ENCODE measurements at regions not wholly inside any gene's neighbourhood (a gene's known extent, or its start where the extent isn't known, plus 50 kb on each side); places are given as distances from the start of the nearest gene placed in this dataset.

DNA sequence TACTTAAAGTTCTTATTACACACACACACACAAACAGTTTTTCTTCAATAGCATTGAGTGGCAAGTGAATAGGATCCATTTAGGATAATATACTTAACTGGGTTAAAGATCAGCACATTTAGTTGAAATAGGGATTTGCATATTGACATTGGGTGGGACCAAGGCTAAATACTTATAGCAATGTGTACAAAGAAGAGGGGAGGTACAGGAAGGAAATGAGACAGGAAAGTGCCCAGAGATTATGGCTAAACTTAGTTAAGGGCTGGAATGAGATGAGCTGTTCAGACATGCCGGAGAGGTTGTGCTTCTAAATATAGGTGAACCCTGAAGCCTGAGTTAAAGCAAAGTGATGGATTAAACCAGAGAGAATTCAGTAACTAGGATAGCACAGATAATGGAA, 95.1 kb downstream of the LSMEM1 start:
- H3K27me3 ChIP-seq (ENCODE audit: control insufficient read depth, insufficient read depth, low read length), result no peaks in the 10 kb centered on the region
- no peak overlapping the region for H2AFZ ChIP-seq (ENCODE audit: low read length)
- no peaks in the 10 kb centered on the region for H4K20me1 ChIP-seq (ENCODE audit: control insufficient read depth, extremely low read depth, insufficient read depth, low read length)
- no peak for TF ChIP-seq EZH2 (IDR thresholded peaks at IDR 0.05; ENCODE audit: low read length, missing control alignments)
- TF ChIP-seq, protein P1, sequence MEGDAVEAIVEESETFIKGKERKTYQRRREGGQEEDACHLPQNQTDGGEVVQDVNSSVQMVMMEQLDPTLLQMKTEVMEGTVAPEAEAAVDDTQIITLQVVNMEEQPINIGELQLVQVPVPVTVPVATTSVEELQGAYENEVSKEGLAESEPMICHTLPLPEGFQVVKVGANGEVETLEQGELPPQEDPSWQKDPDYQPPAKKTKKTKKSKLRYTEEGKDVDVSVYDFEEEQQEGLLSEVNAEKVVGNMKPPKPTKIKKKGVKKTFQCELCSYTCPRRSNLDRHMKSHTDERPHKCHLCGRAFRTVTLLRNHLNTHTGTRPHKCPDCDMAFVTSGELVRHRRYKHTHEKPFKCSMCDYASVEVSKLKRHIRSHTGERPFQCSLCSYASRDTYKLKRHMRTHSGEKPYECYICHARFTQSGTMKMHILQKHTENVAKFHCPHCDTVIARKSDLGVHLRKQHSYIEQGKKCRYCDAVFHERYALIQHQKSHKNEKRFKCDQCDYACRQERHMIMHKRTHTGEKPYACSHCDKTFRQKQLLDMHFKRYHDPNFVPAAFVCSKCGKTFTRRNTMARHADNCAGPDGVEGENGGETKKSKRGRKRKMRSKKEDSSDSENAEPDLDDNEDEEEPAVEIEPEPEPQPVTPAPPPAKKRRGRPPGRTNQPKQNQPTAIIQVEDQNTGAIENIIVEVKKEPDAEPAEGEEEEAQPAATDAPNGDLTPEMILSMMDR (conservative IDR thresholded peaks at IDR 0.05 in 1 of 2, IDR thresholded peaks at IDR 0.05 in 1 of 2; ENCODE audit: low read depth in 1 of 2, low read length in 2 of 2), result no peak
- no peak overlapping the region for H3K4me2 ChIP-seq (ENCODE audit: extremely low read depth, insufficient read depth, low read length)
- H3K4me1 ChIP-seq (ENCODE audit: control insufficient read depth, extremely low read depth, insufficient read depth, low read length), result no peaks in the 10 kb centered on the region
- no peak for DNase-seq (ENCODE audit: low read depth in 2 of 2)
- H3K9me3 ChIP-seq (ENCODE audit: control insufficient read depth, insufficient read depth, low read depth, low read length), result no peaks in the 10 kb centered on the region
- H3K4me3 ChIP-seq (replicated peaks in 1 of 4; ENCODE audit: control extremely low read depth in 1 of 4, insufficient read depth in 1 of 4, low read depth in 3 of 4, low read length in 4 of 4), result no peak overlapping the region
- H3K9ac ChIP-seq (ENCODE audit: insufficient read depth, low read length), result no peak overlapping the region
- H3K36me3 ChIP-seq (ENCODE audit: control insufficient read depth, insufficient read depth, low read length), result no peaks in the 10 kb centered on the region
- no peak overlapping the region for H3K27ac ChIP-seq (ENCODE audit: insufficient read depth, low read length)
- no peaks in the 10 kb centered on the region for H3K79me2 ChIP-seq (ENCODE audit: control insufficient read depth, insufficient read depth, low read length)

DNA sequence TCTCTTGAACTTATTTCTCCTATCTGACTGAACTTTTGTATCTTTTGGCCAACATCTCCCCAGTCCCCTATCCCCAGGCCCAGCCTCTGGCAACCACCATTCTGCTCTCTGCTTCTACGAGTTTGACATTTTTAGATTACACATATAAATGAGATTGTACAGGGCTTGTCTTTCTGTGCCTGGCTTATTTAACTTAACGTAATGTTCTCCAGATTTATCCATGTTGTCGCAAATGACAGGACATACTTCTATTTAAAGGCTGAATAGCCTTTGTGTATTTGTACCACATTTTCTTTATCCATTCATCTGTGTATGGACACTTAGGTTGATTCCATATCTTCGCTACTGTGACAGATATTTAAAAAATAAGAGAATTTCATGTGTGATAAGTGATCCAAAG, 98.6 kb downstream of the LSMEM1 start:
- H3K27me3 ChIP-seq (ENCODE audit: control insufficient read depth, insufficient read depth, low read length), result no peaks in the 10 kb centered on the region
- H3K9ac ChIP-seq (ENCODE audit: insufficient read depth, low read length), result no peak overlapping the region
- no peak for DNase-seq (ENCODE audit: low read depth in 2 of 2)
- H2AFZ ChIP-seq (ENCODE audit: low read length), result no peak overlapping the region
- no peaks in the 10 kb centered on the region for H4K20me1 ChIP-seq (ENCODE audit: control insufficient read depth, extremely low read depth, insufficient read depth, low read length)
- no peak overlapping the region for H3K4me3 ChIP-seq (replicated peaks in 1 of 4; ENCODE audit: control extremely low read depth in 1 of 4, insufficient read depth in 1 of 4, low read depth in 3 of 4, low read length in 4 of 4)
- no peaks in the 10 kb centered on the region for H3K36me3 ChIP-seq (ENCODE audit: control insufficient read depth, insufficient read depth, low read length)
- no peak overlapping the region for H3K4me2 ChIP-seq (ENCODE audit: extremely low read depth, insufficient read depth, low read length)
- no peak overlapping the region for H3K27ac ChIP-seq (ENCODE audit: insufficient read depth, low read length)
- no peaks in the 10 kb centered on the region for H3K9me3 ChIP-seq (ENCODE audit: control insufficient read depth, insufficient read depth, low read depth, low read length)
- H3K4me1 ChIP-seq (ENCODE audit: control insufficient read depth, extremely low read depth, insufficient read depth, low read length), result no peaks in the 10 kb centered on the region
- TF ChIP-seq EZH2 (IDR thresholded peaks at IDR 0.05; ENCODE audit: low read length, missing control alignments), result no peak
- TF ChIP-seq, protein P1 (conservative IDR thresholded peaks at IDR 0.05 in 1 of 2, IDR thresholded peaks at IDR 0.05 in 1 of 2; ENCODE audit: low read depth in 1 of 2, low read length in 2 of 2), result no peak
- H3K79me2 ChIP-seq (ENCODE audit: control insufficient read depth, insufficient read depth, low read length), result no peaks in the 10 kb centered on the region

DNA sequence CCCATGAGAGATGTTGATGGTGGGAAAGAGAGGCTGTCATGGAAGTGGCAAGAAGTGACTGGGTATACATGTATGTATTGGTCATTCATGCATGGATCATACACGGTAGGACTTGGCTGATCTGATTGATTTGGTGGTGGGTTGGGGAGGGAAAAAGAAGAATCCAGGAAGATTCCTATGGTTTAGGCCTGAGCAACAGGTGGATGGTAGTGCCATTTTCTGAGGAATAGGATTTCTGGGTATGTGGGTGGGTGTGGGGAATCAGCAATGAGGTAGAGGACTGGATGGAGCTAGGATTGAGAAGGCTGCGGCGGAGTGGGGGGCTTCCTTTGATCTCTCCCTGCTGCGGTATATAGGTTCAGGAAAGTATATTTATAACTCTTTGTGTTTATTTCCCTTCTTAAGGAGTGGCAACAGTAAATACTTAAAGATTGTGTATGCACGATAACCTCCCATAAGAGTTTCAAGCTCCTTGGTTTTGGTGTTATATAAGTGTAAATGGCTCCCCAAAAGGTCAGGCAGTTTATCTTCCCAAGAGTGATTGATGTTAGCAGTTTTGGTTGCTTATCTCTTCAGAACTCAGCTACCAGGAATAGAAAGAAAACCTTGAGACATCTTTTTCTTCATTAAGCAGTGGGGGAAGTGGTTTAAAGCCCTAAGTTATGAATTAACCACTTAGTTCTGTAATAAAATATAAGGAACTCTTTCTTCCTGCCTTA, 100.1 kb downstream of the LSMEM1 start:
- Histone ChIP-seq H3K9me3 (ENCODE audit: control insufficient read depth, insufficient read depth, low read depth, low read length) (no peaks in the 10 kb centered on the region), H3K27ac (ENCODE audit: insufficient read depth, low read length) (no peak overlapping the region), H2AFZ (ENCODE audit: low read length) (no peak overlapping the region), H3K27me3 (ENCODE audit: control insufficient read depth, insufficient read depth, low read length) (no peaks in the 10 kb centered on the region), H4K20me1 (ENCODE audit: control insufficient read depth, extremely low read depth, insufficient read depth, low read length) (no peaks in the 10 kb centered on the region), H3K4me2 (ENCODE audit: extremely low read depth, insufficient read depth, low read length) (no peak overlapping the region), H3K4me1 (ENCODE audit: control insufficient read depth, extremely low read depth, insufficient read depth, low read length) (no peaks in the 10 kb centered on the region), H3K36me3 (ENCODE audit: control insufficient read depth, insufficient read depth, low read length) (no peaks in the 10 kb centered on the region), H3K79me2 (ENCODE audit: control insufficient read depth, insufficient read depth, low read length) (no peaks in the 10 kb centered on the region), H3K9ac (ENCODE audit: insufficient read depth, low read length) (no peak overlapping the region), H3K4me3 (replicated peaks in 1 of 4; ENCODE audit: control extremely low read depth in 1 of 4, insufficient read depth in 1 of 4, low read depth in 3 of 4, low read length in 4 of 4) (no peak overlapping the region)
- no peak for TF ChIP-seq EZH2 (IDR thresholded peaks at IDR 0.05; ENCODE audit: low read length, missing control alignments)
- TF ChIP-seq, protein P1 (conservative IDR thresholded peaks at IDR 0.05 in 1 of 2, IDR thresholded peaks at IDR 0.05 in 1 of 2; ENCODE audit: low read depth in 1 of 2, low read length in 2 of 2), result no peak
- no peak for DNase-seq (ENCODE audit: low read depth in 2 of 2)

Data from fibroblast of lung (primary cell).